DOHH2 (cell line): ENCODE measurements at regions not wholly inside any gene's neighbourhood (a gene's known extent, or its start where the extent isn't known, plus 50 kb on each side); places are given as distances from the start of the nearest gene placed in this dataset.

Experiments used
- H3F3A ChIP-seq: fragments of 200-600 bp; sonication (generic), shearing (Covaris generic); 2 replicates; pipeline ENCODE4 v1.6.0; 2016; ENCODE audit warnings: antibody characterized with exemption, mild to moderate bottlenecking; ENCODE audit not compliant: control insufficient read depth, insufficient read depth
- H3K27ac ChIP-seq: fragments of 200-600 bp; sonication (generic); 2 replicates; pipeline ENCODE4 v1.5.1; 2014; ENCODE audit warnings: low read depth, mild to moderate bottlenecking, low read length, moderate library complexity
- H3K27me3 ChIP-seq: fragments of 200-600 bp; sonication (generic); 2 replicates; pipeline ENCODE4 v1.6.1; 2014; ENCODE audit warnings: mild to moderate bottlenecking, low read length, mixed read lengths; ENCODE audit not compliant: control insufficient read depth
- H3K36me3 ChIP-seq: fragments of 200-600 bp; sonication (generic); 2 replicates; pipeline ENCODE4 v1.6.1; 2014; ENCODE audit warnings: mild to moderate bottlenecking, low read length, moderate library complexity, mixed read lengths; ENCODE audit not compliant: control insufficient read depth
- H3K4me1 ChIP-seq: fragments of 200-600 bp; sonication (generic); 2 replicates; pipeline ENCODE4 v1.6.1; 2014; ENCODE audit warnings: mild to moderate bottlenecking, low read length, mixed read lengths; ENCODE audit not compliant: control insufficient read depth
- H3K4me2 ChIP-seq: fragments of 200-600 bp; sonication (generic); 2 replicates; pipeline ENCODE4 v1.6.0; 2014; ENCODE audit warnings: mild to moderate bottlenecking, low read length, moderate library complexity
- H3K4me3 ChIP-seq: fragments of 200-600 bp; sonication (generic); 2 replicates; pipeline ENCODE4 v1.5.1; 2014; ENCODE audit warnings: mild to moderate bottlenecking, low read length, mixed read lengths
- H3K79me2 ChIP-seq: fragments of 200-600 bp; sonication (generic); 2 replicates; pipeline ENCODE4 v1.6.1; 2014; ENCODE audit warnings: mild to moderate bottlenecking, low read length, mixed read lengths; ENCODE audit not compliant: control insufficient read depth
- H3K9me2 ChIP-seq: fragments of 200-600 bp; sonication (generic); replicated peaks from 2 replicates; pipeline ENCODE4 v1.6.1; 2014; ENCODE audit warnings: mild to moderate bottlenecking, low read length, mixed read lengths; ENCODE audit not compliant: control insufficient read depth
- H3K9me3 ChIP-seq: fragments of 200-600 bp; sonication (generic); 2 replicates; pipeline ENCODE4 v1.6.1; 2014; ENCODE audit warnings: antibody characterized with exemption, low read length, mixed read lengths; ENCODE audit not compliant: control insufficient read depth, insufficient read depth
- H4K20me1 ChIP-seq: fragments of 200-600 bp; sonication (generic); 2 replicates; pipeline ENCODE4 v1.6.0; 2014; ENCODE audit warnings: low read depth, mild to moderate bottlenecking, antibody characterized with exemption, low read length, moderate library complexity; ENCODE audit not compliant: control insufficient read depth, insufficient read depth
- CTCF ChIP-seq: fragments of 200-600 bp; sonication (generic); IDR thresholded peaks from one replicate; pipeline ENCODE4 v1.5.1; 2014; ENCODE audit warnings: antibody characterized with exemption, mild to moderate bottlenecking, low read depth, low read length; ENCODE audit not compliant: poor library complexity, severe bottlenecking
- EZH2phosphoT487 ChIP-seq: fragments of 200-600 bp; sonication (generic); IDR thresholded peaks from 2 replicates; pipeline ENCODE4 v1.6.1; 2017; ENCODE audit warnings: borderline replicate concordance, mild to moderate bottlenecking, antibody characterized with exemption, low read length, moderate library complexity, mixed read lengths

- H3K27me3 ChIP-seq = no peaks in the 10 kb centered on the region
- no peaks in the 10 kb centered on the region for H3K9me2 ChIP-seq
- no peaks in the 10 kb centered on the region for H3K36me3 ChIP-seq
- H3K4me1 ChIP-seq = no peaks in the 10 kb centered on the region
- no peak overlapping the region for H3K4me3 ChIP-seq
- no peaks in the 10 kb centered on the region for H3K79me2 ChIP-seq
- H4K20me1 ChIP-seq = no peaks in the 10 kb centered on the region
- H3F3A ChIP-seq = no peaks in the 10 kb centered on the region
- no peak overlapping the region for H3K4me2 ChIP-seq
- no peak overlapping the region for H3K27ac ChIP-seq
- no peaks in the 10 kb centered on the region for H3K9me3 ChIP-seq
- TF ChIP-seq EZH2phosphoT487 (no peak), CTCF (no peak)
Observed at GRCh38 chr4:30395902-30396301, 324.3 kb upstream of the PCDH7 start.

- Histone ChIP-seq H3K79me2 (no peaks in the 10 kb centered on the region), H3K4me2 (no peak overlapping the region), H3K9me3 (no peaks in the 10 kb centered on the region), H4K20me1 (no peaks in the 10 kb centered on the region), H3F3A (no peaks in the 10 kb centered on the region), H3K9me2 (no peaks in the 10 kb centered on the region), H3K4me3 (no peak overlapping the region), H3K27me3 (no peaks in the 10 kb centered on the region), H3K27ac (no peak overlapping the region), H3K4me1 (no peaks in the 10 kb centered on the region), H3K36me3 (no peaks in the 10 kb centered on the region)
- TF ChIP-seq CTCF (no peak), EZH2phosphoT487 (no peak)
Observed at GRCh38 chr4:30396772-30397475, 323.2 kb upstream of the PCDH7 start.

- no peak overlapping the region for H3K27ac ChIP-seq
- H3K27me3 ChIP-seq = no peaks in the 10 kb centered on the region
- H3K4me2 ChIP-seq = no peak overlapping the region
Observed at GRCh38 chr4:30399476-30399875, 320.7 kb upstream of the PCDH7 start.

More at GRCh38 chr4:30399476-30399875, 320.7 kb upstream of the PCDH7 start:
- Histone ChIP-seq H3K4me1 (no peaks in the 10 kb centered on the region), H4K20me1 (no peaks in the 10 kb centered on the region), H3F3A (no peaks in the 10 kb centered on the region), H3K36me3 (no peaks in the 10 kb centered on the region), H3K79me2 (no peaks in the 10 kb centered on the region), H3K9me2 (no peaks in the 10 kb centered on the region), H3K4me3 (no peak overlapping the region), H3K9me3 (no peaks in the 10 kb centered on the region)
- TF ChIP-seq EZH2phosphoT487 (no peak), CTCF (no peak)
